KMS-11 (cell line): ENCODE measurements at regions not wholly inside any gene's neighbourhood (a gene's known extent, or its start where the extent isn't known, plus 50 kb on each side); places are given as distances from the start of the nearest gene placed in this dataset.

ENCODE experiments used
- H2AFZ ChIP-seq: fragments of 200-600 bp; sonication (generic); 2 replicates; pipeline ENCODE4 v1.6.1; 2016; ENCODE audit warnings: antibody characterized with exemption, mixed run types, low read depth
- H3K27ac ChIP-seq: fragments of 200-600 bp; sonication (generic); 2 replicates; pipeline ENCODE4 v1.6.1; 2016; ENCODE audit warnings: mild to moderate bottlenecking, mixed run types
- H3K27me3 ChIP-seq: fragments of 200-600 bp; sonication (generic); 2 replicates; pipeline ENCODE4 v1.6.1; 2017; ENCODE audit warnings: mild to moderate bottlenecking, low read depth, mixed run types, moderate library complexity; ENCODE audit not compliant: insufficient read depth
- H3K36me3 ChIP-seq: fragments of 200-600 bp; sonication (generic); 2 replicates; pipeline ENCODE4 v1.6.1; 2017; ENCODE audit warnings: mild to moderate bottlenecking, mixed run types; ENCODE audit not compliant: insufficient read depth
- H3K4me1 ChIP-seq: fragments of 200-600 bp; sonication (generic); 2 replicates; pipeline ENCODE4 v1.6.1; 2016; ENCODE audit warnings: mild to moderate bottlenecking, low read depth, mixed run types; ENCODE audit not compliant: poor library complexity, severe bottlenecking
- H3K4me2 ChIP-seq: fragments of 200-600 bp; sonication (generic); 2 replicates; pipeline ENCODE4 v1.7.0; 2016; ENCODE audit warnings: mild to moderate bottlenecking, mixed run types
- H3K4me3 ChIP-seq: fragments of 200-600 bp; sonication (generic); IDR thresholded peaks from 2 replicates; pipeline ENCODE4 v1.6.1; 2017; ENCODE audit warnings: low read depth, low read length, mixed read lengths; ENCODE audit not compliant: insufficient read depth
- H3K79me2 ChIP-seq: fragments of 200-600 bp; sonication (generic); 2 replicates; pipeline ENCODE4 v1.6.1; 2016; ENCODE audit warnings: low read depth, mixed run types; ENCODE audit not compliant: insufficient read depth
- H3K9ac ChIP-seq: fragments of 200-600 bp; sonication (generic); 2 replicates; pipeline ENCODE4 v1.6.1; 2016; ENCODE audit warnings: mild to moderate bottlenecking, mixed run types
- H4K20me1 ChIP-seq: fragments of 200-600 bp; sonication (generic); 2 replicates; pipeline ENCODE4 v1.6.1; 2016; ENCODE audit warnings: mild to moderate bottlenecking, mixed run types; ENCODE audit not compliant: insufficient read depth
- CTCF ChIP-seq: fragments of 200-600 bp; sonication (generic); conservative IDR thresholded peaks from 2 replicates; pipeline ENCODE4 v1.6.1; 2017; ENCODE audit warnings: low read depth, mild to moderate bottlenecking, antibody characterized with exemption, low read length, moderate library complexity, mixed read lengths

GRCh38 chr3:30227571-30228301 lies 378.7 kb upstream of the TGFBR2 start:
- Histone ChIP-seq H3K4me2 (no peak overlapping the region), H3K4me1 (no peaks in the 10 kb centered on the region), H3K4me3 (no peak overlapping the region), H3K27ac (no peak overlapping the region), H4K20me1 (no peaks in the 10 kb centered on the region), H2AFZ (no peak overlapping the region), H3K27me3 (no peaks in the 10 kb centered on the region), H3K36me3 (no peaks in the 10 kb centered on the region), H3K79me2 (no peaks in the 10 kb centered on the region), H3K9ac (no peak overlapping the region)
- no peak for TF ChIP-seq CTCF

GRCh38 chr3:30228302-30228631 lies 378.1 kb upstream of the TGFBR2 start:
- H3K4me2 ChIP-seq, result no peak overlapping the region
- H2AFZ ChIP-seq, result no peak overlapping the region
- H3K27me3 ChIP-seq, result no peaks in the 10 kb centered on the region
- no peak overlapping the region for H3K4me3 ChIP-seq
- no peaks in the 10 kb centered on the region for H3K79me2 ChIP-seq
- H3K9ac ChIP-seq, result no peak overlapping the region
- H3K4me1 ChIP-seq, result no peaks in the 10 kb centered on the region
- H4K20me1 ChIP-seq, result no peaks in the 10 kb centered on the region
- H3K27ac ChIP-seq, result no peak overlapping the region
- H3K36me3 ChIP-seq, result no peaks in the 10 kb centered on the region
- TF ChIP-seq CTCF, result no peak

- no peaks in the 10 kb centered on the region for H3K79me2 ChIP-seq
- H3K27ac ChIP-seq, result no peak overlapping the region
- no peak overlapping the region for H3K4me3 ChIP-seq
- H3K9ac ChIP-seq, result no peak overlapping the region
- no peaks in the 10 kb centered on the region for H4K20me1 ChIP-seq
- TF ChIP-seq CTCF, result no peak
- H3K4me1 ChIP-seq, result no peaks in the 10 kb centered on the region
- no peak overlapping the region for H2AFZ ChIP-seq
- H3K36me3 ChIP-seq, result no peaks in the 10 kb centered on the region
- no peak overlapping the region for H3K4me2 ChIP-seq
- no peaks in the 10 kb centered on the region for H3K27me3 ChIP-seq
Observed at GRCh38 chr3:30231277-30232141, 374.9 kb upstream of the TGFBR2 start.

- H3K27me3 ChIP-seq, result no peaks in the 10 kb centered on the region
- H3K79me2 ChIP-seq, result no peaks in the 10 kb centered on the region
- H3K9ac ChIP-seq, result no peak overlapping the region
- H3K4me3 ChIP-seq, result no peak overlapping the region
- no peak overlapping the region for H2AFZ ChIP-seq
- H3K27ac ChIP-seq, result no peak overlapping the region
- no peaks in the 10 kb centered on the region for H3K36me3 ChIP-seq
- no peaks in the 10 kb centered on the region for H3K4me1 ChIP-seq
- no peaks in the 10 kb centered on the region for H4K20me1 ChIP-seq
- H3K4me2 ChIP-seq, result no peak overlapping the region
- TF ChIP-seq CTCF, result no peak
Observed at GRCh38 chr3:30232142-30232541, 374.3 kb upstream of the TGFBR2 start.
